ENCODE measurements at regions not wholly inside any gene's neighbourhood (a gene's known extent, or its start where the extent isn't known, plus 50 kb on each side); places are given as distances from the start of the nearest gene placed in this dataset.
"Not testable (repeated sequence)": the region's sequence is repeated elsewhere in the genome, so short reads cannot be mapped to it uniquely, and the experiment has no call there.

GRCh38 chrX:142483965-142484364 is 278.9 kb upstream of the MAGEC2 start:
- no peak overlapping the region for H3K4me3 Mint-ChIP-seq
- no peak for TF ChIP-seq CTCF (IDR thresholded peaks at IDR 0.05; ENCODE audit: unreplicated experiment in 3 of 3)
- no peak overlapping the region for H3K27ac Mint-ChIP-seq
- H3K27me3 Mint-ChIP-seq (ENCODE audit: low read depth) = no peaks in the 10 kb centered on the region
- peaks cover 4% of the 10 kb centered on the region for H3K9me3 Mint-ChIP-seq
- H3K36me3 Mint-ChIP-seq (ENCODE audit: low read depth) = no peaks in the 10 kb centered on the region
- H3K4me1 Mint-ChIP-seq = no peaks in the 10 kb centered on the region

GRCh38 chrX:142446349-142446748 is 241.3 kb upstream of the MAGEC2 start:
- no peaks in the 10 kb centered on the region for H3K9me3 Mint-ChIP-seq
- no peak for TF ChIP-seq CTCF (IDR thresholded peaks at IDR 0.05; ENCODE audit: unreplicated experiment in 3 of 3)
- no peaks in the 10 kb centered on the region for H3K36me3 Mint-ChIP-seq (ENCODE audit: low read depth)
- H3K27ac Mint-ChIP-seq = peak overlapping the region in 2 of 3 experiments; percentile 27 to 66
- no peak overlapping the region for H3K4me3 Mint-ChIP-seq
- H3K4me1 Mint-ChIP-seq = peaks cover 4% of the 10 kb centered on the region
- H3K27me3 Mint-ChIP-seq (ENCODE audit: low read depth) = no peaks in the 10 kb centered on the region

GRCh38 chrX:142428916-142429315 is 223.8 kb upstream of the MAGEC2 start:
- TF ChIP-seq CTCF (IDR thresholded peaks at IDR 0.05; ENCODE audit: unreplicated experiment in 3 of 3) = no peak
- peaks cover 20% of the 10 kb centered on the region for H3K9me3 Mint-ChIP-seq
- H3K27ac Mint-ChIP-seq = no peak overlapping the region
- no peaks in the 10 kb centered on the region for H3K36me3 Mint-ChIP-seq (ENCODE audit: low read depth)
- H3K4me3 Mint-ChIP-seq = no peak overlapping the region
- H3K27me3 Mint-ChIP-seq (ENCODE audit: low read depth) = no peaks in the 10 kb centered on the region
- H3K4me1 Mint-ChIP-seq = no peaks in the 10 kb centered on the region

GRCh38 chrX:142390998-142391397 is 185.9 kb upstream of the MAGEC2 start:
- H3K4me1 Mint-ChIP-seq; H3K27ac Mint-ChIP-seq; H3K9me3 Mint-ChIP-seq; H3K27me3 Mint-ChIP-seq (ENCODE audit: low read depth); H3K36me3 Mint-ChIP-seq (ENCODE audit: low read depth); H3K4me3 Mint-ChIP-seq: not testable (repeated sequence)

GRCh38 chrX:142363501-142363900 is 158.4 kb upstream of the MAGEC2 start:
- no peaks in the 10 kb centered on the region for H3K27me3 Mint-ChIP-seq (ENCODE audit: low read depth)
- H3K4me1 Mint-ChIP-seq = no peaks in the 10 kb centered on the region
- H3K36me3 Mint-ChIP-seq (ENCODE audit: low read depth) = no peaks in the 10 kb centered on the region
- peaks cover 4% of the 10 kb centered on the region for H3K9me3 Mint-ChIP-seq
- no peak overlapping the region for H3K4me3 Mint-ChIP-seq
- H3K27ac Mint-ChIP-seq = no peak overlapping the region
- no peak for TF ChIP-seq CTCF (IDR thresholded peaks at IDR 0.05; ENCODE audit: unreplicated experiment in 3 of 3)

- no peaks in the 10 kb centered on the region for H3K4me1 Mint-ChIP-seq
- TF ChIP-seq CTCF (IDR thresholded peaks at IDR 0.05; ENCODE audit: unreplicated experiment in 3 of 3) = no peak
- no peak overlapping the region for H3K4me3 Mint-ChIP-seq
- no peaks in the 10 kb centered on the region for H3K27me3 Mint-ChIP-seq (ENCODE audit: low read depth)
- no peak overlapping the region for H3K27ac Mint-ChIP-seq
- no peaks in the 10 kb centered on the region for H3K36me3 Mint-ChIP-seq (ENCODE audit: low read depth)
- H3K9me3 Mint-ChIP-seq = no peaks in the 10 kb centered on the region
Measured at GRCh38 chrX:142359331-142359730, 154.2 kb upstream of the MAGEC2 start.

All from nephron (organoid).